ENCODE measurements at regions not wholly inside any gene's neighbourhood (a gene's known extent, or its start where the extent isn't known, plus 50 kb on each side); places are given as distances from the start of the nearest gene placed in this dataset.

DNA sequence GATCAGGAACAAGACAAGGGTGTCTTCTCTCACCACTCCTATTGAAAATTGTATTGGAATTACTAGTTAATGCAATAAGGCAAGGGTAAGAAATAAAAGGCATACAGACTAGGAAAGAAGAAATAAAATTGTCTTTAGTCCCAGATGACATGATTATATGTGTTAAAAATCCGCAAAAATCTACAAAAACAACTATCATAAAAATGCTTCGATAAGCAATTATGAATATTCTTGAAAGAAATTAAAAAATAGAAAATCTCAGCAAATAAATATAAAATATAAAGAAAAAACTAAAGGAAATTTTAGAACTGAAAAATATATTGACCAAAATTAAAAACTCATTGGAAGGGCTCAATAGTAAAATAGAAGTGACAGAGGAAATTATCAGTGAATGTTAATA lies 243.3 kb downstream of the ZNF674 start:
- no peak for DNase-seq

DNA sequence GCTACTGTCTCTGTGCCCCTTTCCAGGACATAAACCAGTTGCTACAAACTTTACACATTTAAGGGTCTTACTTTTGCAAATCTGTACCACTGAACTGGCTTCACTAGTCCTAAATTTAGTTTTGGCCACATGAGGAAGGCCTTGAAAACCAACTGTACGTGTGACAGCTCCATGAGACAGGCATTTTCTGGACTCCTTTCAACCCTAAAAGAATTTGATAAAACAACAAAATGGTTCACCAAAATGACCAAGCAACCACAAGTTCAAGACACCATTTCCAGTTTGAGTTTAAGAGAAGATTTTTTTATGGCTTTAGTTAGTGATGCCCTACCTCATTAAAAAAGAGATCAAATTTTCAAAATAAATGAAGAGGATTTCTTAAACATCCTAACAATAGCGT lies 246.4 kb downstream of the ZNF674 start:
- DNase-seq = no peak

DNA sequence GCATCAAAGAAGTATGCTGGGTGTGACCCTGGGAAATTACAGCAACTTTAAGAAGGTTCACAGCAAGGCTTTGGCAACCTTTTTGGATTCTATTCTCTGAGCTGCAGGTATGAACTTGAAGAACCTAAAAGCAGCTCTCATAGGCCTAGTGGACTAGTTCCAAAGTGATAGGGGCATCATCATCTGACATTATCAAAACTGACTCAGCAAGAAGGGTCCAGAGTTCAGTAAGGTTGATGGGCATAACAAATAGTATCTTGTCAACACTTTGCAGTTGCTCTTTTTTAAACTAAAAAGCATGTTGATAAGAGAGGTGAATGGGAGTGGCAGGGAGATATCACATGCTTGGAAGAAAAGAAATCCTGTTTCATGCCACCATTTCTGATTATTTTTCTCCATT lies 249.3 kb downstream of the ZNF674 start:
- DNase-seq = no peak

DNA sequence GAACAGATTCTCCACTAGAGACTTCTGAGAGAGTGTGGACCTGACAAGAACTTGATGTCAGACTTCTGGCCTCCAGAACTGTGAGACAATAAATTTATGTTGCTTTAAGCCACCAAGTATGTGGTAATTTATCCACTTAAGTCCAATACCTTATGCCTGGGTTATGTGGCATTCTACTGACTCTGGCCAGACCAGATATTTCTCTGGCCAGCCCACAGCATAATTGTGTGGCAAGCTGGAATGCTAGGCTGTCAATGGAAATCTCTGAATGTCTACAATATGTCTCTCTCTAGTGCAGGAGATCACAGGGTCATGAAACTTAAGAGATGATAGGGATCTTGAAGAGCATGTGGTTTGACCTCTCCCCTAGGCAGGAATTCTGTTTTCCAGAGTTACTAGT lies 251.0 kb downstream of the ZNF674 start:
- no peak for DNase-seq

DNA sequence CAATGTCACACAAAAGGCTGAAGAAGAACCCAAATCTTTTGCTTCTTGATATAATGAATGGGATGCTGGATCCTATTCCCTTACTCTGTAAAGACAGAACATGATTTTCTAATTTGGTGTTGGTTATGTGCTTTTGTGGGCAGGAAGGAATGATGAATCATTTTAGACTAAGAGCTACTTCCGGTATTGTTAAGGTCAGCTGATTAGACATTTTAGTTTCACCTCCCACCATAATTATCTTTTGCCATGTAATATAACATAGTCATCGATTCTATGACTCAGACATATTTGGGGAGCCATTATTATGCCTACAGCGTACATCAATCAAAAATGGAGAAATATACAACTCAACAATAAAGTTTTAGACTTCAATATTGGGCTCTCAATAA lies 265.3 kb downstream of the ZNF674 start:
- no peak for DNase-seq

DNA sequence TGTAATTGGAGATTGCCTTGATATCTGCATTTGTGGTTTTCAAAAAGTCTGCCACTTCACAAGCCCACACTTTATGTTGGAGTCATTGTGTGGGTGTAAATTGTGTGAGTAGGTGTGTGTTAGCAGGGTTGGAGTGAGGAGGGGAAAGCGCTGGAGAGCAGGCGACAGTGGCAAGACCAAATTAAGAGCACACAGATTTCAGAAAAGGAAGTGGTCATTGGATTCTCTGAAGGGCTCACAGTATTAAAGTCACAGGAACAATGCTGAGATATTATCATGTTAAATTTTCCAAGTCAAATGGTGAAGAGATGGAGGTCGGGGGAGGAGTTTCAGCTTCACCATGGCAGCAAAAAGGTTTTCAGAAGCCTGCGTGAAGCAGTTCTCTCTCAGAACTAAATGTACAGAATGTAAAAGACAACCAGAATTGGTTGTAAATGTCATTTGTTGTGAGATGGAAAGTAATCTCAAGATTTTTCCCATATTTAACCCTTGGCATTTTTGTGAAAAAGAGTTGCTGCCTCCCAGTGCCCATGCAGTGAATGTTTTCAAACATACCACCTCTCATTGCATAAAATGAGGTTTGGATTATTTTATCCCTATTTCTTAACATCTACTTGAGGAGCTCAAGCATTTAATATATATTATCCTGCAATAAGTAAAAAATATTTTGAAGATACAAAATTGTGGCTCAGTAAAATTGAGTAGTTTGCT lies 265.9 kb downstream of the ZNF674 start:
- no peak for DNase-seq

DNA sequence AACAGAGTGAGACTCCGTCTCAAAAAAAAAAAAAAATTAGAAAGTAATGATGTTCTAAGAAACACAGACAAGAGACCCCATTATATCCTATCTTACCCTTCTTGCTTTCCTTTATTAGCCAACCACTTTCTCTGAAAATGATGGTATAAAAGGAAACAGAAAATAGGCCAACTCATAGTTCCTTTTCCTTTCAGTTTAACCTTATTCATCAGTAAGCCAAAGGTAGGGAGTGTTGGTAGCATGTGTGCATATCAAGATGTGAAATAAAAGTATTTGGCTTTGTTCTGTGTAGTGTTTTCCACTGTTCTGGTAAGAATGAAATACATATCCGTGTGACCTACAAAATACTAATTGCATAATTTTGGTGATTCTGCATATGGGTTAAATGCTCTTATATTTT lies 266.6 kb downstream of the ZNF674 start:
- no peak for DNase-seq

DNA sequence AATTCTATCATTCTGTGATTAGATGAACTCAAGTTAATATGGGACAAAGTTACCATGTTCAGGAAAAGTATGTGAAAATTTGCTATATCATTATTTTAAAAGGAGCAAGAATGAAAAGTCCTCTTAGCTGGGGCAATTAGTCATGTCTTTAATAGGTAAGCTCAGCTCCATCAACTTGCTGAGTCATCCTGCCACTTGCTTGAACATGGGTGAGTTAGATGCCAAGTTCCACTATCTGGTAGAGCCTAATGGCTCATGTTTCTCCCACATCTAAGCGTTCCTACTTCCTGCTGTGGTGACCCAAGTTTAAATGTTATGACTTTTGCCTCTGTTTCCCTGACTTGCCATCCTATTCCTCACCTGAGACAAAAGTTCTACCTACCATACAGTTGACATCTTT lies 276.8 kb downstream of the ZNF674 start:
- no peak for DNase-seq

DNA sequence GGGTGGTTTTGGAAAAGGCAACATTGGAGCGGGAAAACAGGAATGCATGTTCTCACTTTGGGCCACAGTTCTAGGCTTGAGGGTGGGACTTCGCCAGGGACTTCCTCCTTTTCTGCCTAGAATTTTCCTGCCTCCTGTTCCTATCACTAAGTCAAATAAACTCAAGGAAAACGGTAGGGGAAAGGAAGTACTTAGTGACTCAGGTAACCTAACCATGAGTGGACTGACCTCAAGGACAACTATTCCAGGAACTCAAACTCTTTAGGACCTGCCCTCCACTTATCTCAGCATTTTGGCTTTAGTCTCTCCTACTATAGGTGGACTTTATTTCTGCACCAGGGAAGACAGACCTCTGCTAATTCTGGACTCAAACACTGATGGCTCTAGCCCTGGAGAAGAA lies 281.7 kb downstream of the ZNF674 start:
- DNase-seq = no peak

DNA sequence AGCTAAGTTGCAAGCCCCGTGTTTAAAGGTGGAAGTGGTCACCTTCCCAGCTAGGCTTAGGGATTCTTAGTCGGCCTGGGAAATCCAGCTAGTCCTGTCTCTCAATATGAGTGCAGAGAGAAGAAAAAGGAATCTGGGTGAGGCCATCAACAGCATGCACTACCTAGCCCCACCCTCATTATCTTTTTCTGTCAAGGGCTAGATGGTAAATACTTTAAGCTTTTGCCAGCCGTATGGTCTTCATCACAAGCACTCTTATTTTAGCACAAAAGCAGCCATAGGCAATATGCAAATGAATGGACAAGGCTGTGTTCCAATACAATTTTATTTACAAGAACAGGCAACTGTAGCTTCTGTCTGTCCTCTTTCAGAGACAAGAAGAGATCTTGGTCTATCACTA lies 282.9 kb downstream of the ZNF674 start:
- no peak for DNase-seq

DNA sequence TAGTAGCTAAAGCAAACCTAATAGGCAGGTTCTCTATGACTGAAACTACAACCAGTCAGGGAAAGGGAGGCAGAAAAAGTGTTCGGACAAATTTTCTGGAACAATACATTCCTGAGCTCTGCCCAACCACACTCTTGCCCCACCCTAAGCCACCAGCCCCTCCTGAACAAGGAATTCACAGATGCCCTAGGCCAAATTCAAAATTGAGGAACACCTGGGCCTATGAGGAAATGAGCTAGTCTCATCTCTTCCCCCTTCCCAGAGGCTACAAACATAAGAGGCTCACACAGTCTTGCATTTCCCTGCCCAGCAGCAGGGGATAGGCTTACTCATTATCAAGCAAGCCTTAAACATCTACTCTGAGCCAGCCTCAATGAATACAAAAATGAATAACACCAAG lies 284.7 kb downstream of the ZNF674 start:
- no peak for DNase-seq

DNA sequence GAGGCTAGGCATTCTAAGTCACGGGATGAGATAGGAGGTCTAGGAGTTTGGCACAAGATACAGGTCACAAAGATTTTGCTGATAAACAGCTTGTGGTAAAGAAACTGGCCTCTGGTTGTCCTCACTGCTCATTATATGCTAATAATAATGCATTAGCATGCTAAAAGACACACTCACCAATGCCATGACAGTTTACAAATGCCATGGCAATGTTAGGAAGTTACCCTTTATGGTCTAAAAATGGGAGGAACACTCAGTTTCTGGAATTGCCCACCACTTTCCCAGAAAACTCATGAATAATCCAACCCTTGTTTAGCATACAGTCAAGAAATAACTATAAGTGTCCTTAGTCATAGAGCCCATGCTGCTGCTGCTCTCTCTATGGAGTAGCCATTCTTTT lies 286.9 kb downstream of the ZNF674 start:
- DNase-seq = no peak

DNA sequence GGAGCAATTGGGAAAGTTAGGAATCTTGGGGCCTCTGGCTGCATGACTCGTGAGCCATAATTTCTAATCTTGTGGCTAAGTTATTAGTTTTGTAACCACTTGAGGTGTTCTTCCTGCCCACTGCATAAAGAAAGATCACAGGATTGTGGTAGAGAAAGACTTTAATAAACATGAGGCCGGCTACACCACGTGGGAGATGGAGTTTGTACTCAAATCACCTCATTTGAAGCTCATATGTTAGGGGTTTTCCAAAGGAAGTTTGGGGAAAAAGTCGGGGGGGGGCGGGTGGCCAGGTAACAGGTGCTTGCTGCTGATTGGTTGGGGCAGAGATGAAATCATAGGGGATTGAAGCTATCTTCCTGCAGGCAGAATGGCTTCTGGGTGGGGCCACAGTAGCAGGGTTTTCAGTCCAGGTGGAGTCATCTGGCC lies 287.8 kb downstream of the ZNF674 start:
- DNase-seq = no peak

DNA sequence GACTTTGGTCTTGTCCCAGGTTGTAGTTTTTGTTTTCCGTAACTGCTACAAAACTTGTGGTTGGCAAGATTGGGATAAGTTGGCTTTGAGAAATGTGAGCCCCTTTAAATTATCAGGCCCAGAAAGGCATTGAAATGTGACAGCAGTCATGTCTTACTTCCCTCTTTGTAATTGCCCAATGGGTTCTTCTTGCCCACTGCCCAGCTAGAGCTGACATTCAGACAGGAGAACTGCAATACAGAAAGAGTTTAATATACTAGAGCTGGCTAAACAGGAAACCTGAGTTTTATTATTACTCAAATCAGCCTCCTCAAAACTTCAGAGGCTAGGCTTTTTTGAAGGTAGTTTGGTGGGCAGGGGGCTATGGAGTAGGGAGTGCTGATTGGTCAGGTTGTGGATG lies 288.3 kb downstream of the ZNF674 start:
- no peak for DNase-seq

DNA sequence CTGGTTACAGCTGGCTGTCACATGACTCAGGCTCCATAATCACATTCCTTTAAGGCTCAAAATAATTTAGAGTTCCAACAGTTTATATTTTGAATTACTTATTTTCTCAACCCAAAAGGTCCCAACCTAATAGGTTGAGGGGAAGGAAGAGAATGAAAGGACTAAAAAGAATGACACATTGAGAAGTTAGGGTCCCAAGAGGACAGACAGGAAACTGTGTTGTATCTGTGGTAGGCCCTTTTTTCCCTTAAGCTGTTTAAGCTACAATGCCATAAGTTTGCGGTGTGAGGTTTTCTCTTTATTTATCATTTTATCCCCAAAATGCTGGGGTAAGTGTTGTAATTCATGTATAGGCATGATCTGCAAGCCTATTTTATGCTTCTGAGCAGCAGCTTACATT lies 290.2 kb downstream of the ZNF674 start:
- no peak for DNase-seq

DNA sequence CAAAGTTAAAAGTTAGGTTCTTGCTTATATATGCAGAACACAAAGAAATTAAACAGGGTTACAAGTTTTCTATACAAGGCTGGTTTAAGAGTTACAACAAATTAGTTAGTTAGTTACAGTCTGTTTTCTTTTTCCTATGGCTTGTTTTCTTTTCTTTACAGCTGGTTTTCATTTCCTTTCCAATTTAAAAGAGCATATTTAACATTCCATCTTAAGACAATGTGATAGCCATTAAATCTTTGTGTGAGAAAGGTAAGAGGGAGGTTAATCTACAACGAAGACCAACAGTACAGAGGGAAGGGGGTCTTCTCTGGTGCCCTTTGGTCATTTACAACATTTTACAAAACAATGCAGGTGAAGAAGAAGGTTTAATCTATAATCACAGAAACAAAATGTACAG lies 290.6 kb downstream of the ZNF674 start:
- no peak for DNase-seq

DNA sequence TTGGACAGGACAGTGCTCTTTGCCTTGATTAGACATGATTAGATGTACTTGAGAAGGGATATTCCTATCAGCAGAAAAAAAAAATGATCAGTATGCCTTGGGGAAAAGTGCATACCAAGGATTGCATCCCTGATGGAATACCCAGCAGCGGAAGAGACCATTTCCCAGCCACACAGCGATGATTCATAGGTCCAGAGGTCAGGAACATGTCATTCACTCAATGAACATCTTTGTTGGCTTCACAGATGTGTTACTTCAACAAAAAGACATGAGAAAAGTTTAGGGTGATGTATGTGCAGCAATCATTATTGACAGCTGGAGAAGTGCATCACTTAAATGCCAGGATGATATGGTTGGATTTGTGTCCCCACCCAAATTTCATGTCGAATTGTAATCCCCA lies 293.5 kb downstream of the ZNF674 start:
- no peak for DNase-seq

DNA sequence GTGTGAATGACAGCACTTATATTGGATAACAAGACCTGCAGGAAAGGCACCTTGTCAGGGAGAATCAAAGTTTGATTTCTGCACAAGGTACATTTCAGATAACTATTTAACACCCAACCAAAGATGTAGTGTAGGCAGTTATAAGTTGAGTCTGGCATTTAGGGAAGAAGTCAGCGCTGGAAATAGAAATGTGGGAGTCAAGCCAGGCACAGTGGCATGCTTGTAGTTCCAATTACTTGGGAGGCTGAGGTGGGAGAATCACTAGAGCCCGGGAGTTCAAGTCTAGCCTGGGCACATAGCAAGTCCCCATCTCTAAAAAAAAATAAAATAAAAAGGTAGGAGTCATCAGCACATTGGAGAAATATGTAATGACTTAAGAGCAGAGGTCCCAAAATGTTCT lies 295.1 kb downstream of the ZNF674 start:
- DNase-seq = no peak

DNA sequence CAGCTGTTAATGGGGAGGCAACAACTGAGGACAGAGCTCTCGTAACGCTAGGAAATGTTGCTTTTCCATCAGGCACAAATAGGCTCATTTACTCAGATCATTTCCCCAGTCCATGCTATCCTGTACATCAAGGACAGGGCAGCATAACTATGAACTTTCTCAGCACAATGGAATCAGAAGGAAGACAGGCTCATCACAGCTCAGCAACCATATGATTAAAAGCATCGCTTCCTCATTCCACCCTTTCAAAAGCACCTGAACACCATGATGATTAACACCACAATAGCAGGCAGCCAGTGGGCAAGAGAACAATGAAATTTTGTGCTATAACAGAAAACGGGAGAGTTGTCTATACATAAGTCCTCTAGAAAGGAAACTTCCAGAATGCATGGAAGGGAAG lies 297.8 kb downstream of the ZNF674 start:
- no peak for DNase-seq

DNA sequence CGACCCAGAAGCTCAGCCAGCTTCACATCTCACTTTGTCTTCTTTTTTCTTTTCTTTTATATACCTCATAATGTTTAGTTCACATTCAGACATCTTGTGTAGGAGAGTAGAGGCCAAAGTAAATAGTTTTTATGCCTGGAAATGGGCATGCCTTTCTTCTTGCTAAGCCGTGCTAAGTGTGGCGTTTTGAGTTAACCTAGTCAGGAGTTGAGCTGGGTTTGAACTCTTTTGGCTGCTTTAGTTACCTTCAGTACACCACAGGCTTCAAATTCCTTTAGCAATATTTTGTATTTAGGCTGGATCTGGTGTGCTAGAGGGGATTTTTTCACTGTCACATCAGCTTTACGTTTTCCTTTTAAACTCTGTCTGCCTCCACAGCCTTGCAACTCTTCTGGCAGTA lies 300.8 kb downstream of the ZNF674 start:
- DNase-seq = no peak

DNA sequence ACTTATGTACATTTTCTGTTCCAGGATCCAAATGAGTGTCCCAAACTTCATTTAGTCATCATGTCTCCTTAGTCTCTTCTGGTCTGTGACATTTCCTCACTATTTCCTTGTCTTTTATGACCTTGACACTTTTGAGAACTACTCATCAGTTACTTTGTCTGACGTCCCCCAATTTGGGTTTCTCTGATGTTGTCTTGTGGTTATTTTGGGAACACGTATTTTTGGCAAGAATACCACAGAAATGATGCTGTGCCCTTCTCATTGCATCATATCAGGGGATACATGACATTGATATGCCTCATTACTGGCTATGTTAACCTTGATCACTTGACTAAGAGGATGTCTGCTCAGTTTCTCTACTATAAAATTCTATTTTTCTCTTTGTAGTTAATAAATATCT lies 308.8 kb downstream of the ZNF674 start:
- DNase-seq = no peak

DNA sequence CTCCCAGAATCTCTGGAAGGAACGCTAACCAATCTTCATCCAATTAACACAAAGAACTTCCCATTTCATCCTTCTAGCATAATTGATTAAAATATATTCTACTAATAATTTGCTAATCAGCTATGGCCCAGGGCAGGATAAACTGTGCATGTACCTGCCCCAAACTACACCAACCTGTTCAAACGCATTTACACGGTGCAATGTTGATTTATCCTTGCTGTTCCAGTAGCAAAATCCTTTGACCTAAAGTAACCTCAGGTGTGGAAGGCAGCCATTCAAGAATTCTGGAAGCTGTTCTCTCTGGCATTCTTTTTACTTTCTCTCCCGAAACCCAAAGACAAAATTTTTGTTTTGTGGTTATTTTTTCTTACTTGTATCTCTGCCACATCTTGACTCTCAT lies 309.4 kb downstream of the ZNF674 start:
- no peak for DNase-seq

DNA sequence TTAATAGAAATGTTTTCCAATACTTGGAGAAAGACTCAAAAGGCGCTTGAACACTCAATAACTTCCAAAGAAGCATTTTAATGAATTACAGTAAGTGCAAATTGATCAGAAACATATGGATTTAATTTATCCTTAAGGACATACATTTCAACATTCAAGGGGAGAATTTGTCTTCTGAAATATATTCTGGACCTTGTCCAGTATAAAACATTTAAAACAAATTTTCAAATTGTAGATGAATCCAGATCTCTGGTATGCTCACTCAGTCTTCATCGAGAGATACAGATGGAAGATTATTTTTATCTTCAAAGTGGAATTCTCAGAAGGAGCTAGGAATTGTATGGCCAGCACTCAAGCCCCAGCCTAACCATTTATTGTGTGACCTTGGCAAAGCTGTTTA lies 310.4 kb downstream of the ZNF674 start:
- no peak for DNase-seq

DNA sequence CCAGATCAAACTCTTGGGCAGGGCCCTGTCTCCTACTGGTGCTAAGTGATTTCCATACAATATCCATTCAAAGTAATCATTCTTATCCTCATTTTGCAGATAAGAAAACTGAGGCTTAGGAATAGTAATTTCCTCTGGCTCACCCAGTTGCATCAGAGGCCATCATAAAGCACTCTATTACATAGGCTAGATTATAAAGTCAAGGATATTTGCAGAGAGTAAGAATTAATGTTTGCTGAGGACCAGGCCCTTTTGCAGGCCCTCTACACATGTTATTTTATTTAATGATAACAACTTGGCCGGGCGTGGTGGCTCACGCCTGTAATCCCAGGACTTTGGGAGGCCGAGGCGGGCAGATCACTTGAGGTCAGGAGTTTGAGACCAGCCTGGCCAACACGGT lies 316.8 kb downstream of the ZNF674 start:
- DNase-seq = no peak

DNA sequence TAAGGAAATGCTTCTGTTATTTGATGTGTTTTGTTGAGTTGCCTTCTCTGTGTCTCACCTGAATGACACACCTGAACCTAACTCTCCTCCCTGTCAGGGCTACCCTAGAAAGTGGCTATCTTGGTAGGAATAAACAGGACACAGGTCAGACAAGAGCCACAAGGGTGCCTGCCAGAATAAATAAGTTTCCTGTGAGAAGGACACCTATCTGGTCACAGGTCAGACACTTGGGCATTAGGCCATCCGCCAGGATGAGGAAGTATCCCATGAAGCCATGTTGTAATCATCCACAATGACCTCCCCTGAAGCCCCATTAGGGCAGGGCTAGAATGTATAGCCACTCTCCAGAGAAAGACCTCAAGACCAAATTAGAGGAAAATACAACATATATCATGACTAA lies 318.8 kb downstream of the ZNF674 start:
- DNase-seq = no peak
